PC-3 (cell line): ENCODE measurements at regions not wholly inside any gene's neighbourhood (a gene's known extent, or its start where the extent isn't known, plus 50 kb on each side); places are given as distances from the start of the nearest gene placed in this dataset.

Experiments used
- ATAC-seq: fragments of 200-7000 bp; cut with Tn5 transposase; 2 replicates; pipeline ENCODE4 v1.9.1; 2020; ENCODE audit warnings: mild to moderate bottlenecking, moderate library complexity
- BruUV-seq: library from RNA; stranded (reverse); fragments of 400-500 nt; replicated peaks from 2 replicates; lab custom pipeline; 2021; lab: Mats Ljungman, UMichigan
- CTCF ChIA-PET: fragments of 300-600 bp; sonication (Branson Sonifier 250); formaldehyde crosslinking; loops from one replicate; lab custom pipeline; 2022; ENCODE audit warnings: antibody characterized with exemption; lab: Charles Lee
- POLR2A ChIA-PET: fragments of 300-600 bp; sonication (Branson Sonifier 250); formaldehyde crosslinking; loops from one replicate; lab custom pipeline; 2022; ENCODE audit warnings: antibody characterized with exemption; ENCODE audit not compliant: unreplicated experiment; lab: Charles Lee
- DNase-seq: peaks from one replicate; pipeline ENCODE4 v3.0.0-alpha.2; 2015
- H2AFZ ChIP-seq: fragments of 300-600 bp; sonication (generic); 2 replicates; pipeline ENCODE4 v1.6.0; 2016; ENCODE audit warnings: antibody characterized with exemption, low read length
- H3F3A ChIP-seq: fragments of 300-600 bp; sonication (generic); one replicate; pipeline ENCODE4 v1.6.0; 2017; ENCODE audit warnings: antibody characterized with exemption, low read length, control low read depth, mild to moderate bottlenecking; ENCODE audit not compliant: unreplicated experiment
- H3K27ac ChIP-seq: fragments of 300-600 bp; sonication (generic); 2 replicates; pipeline ENCODE4 v1.5.1; 2016; ENCODE audit warnings: mild to moderate bottlenecking, low read length
- H3K27me3 ChIP-seq: fragments of 300-600 bp; sonication (generic); 2 replicates; pipeline ENCODE4 v1.6.1; 2016; ENCODE audit warnings: low read length, mixed read lengths
- H3K36me3 ChIP-seq: fragments of 300-600 bp; sonication (generic); 2 replicates; pipeline ENCODE4 v1.6.1; 2016; ENCODE audit warnings: low read depth, mixed run types, low read length, mixed read lengths
- H3K4me1 ChIP-seq: fragments of 300-600 bp; sonication (generic); 2 replicates; pipeline ENCODE4 v1.5.1; 2016; ENCODE audit warnings: low read length; ENCODE audit not compliant: insufficient read depth
- H3K4me2 ChIP-seq: fragments of 300-600 bp; sonication (generic); 2 replicates; pipeline ENCODE4 v1.6.0; 2016; ENCODE audit warnings: low read length
- H3K4me3 ChIP-seq: fragments of 300-600 bp; sonication (generic); 2 replicates; pipeline ENCODE4 v1.5.1; 2016; ENCODE audit warnings: mild to moderate bottlenecking, low read length, mixed read lengths
- H3K79me2 ChIP-seq: fragments of 300-600 bp; sonication (generic); 2 replicates; pipeline ENCODE4 v1.6.1; 2017; ENCODE audit warnings: low read length, mixed read lengths
- H3K9ac ChIP-seq: fragments of 300-600 bp; sonication (generic); 2 replicates; pipeline ENCODE4 v1.6.0; 2016; ENCODE audit warnings: mild to moderate bottlenecking, low read length
- H3K9me2 ChIP-seq: fragments of 300-600 bp; sonication (generic); replicated peaks from 2 replicates; pipeline ENCODE4 v1.6.1; 2016; ENCODE audit warnings: mixed run types, low read length, mixed read lengths
- H3K9me3 ChIP-seq: fragments of 300-600 bp; sonication (generic); 2 replicates; pipeline ENCODE4 v1.6.1; 2016; ENCODE audit warnings: low read length, mixed read lengths
- H4K20me1 ChIP-seq: fragments of 300-600 bp; sonication (generic); 2 replicates; pipeline ENCODE4 v1.6.1; 2016; ENCODE audit warnings: low read length, mixed read lengths
- CTCF ChIP-seq: fragments of 300-600 bp; sonication (generic); conservative IDR thresholded peaks from 2 replicates; pipeline ENCODE4 v1.5.1; 2017; ENCODE audit warnings: antibody characterized with exemption, low read depth, mild to moderate bottlenecking, low read length
- EZH2 ChIP-seq: fragments of 300-600 bp; sonication (generic); IDR thresholded peaks from one replicate; pipeline ENCODE4 v1.6.1; 2017; ENCODE audit warnings: antibody characterized with exemption, mild to moderate bottlenecking, low read length; ENCODE audit not compliant: unreplicated experiment
- EZH2phosphoT487 ChIP-seq: fragments of 300-600 bp; sonication (generic); IDR thresholded peaks from 2 replicates; pipeline ENCODE4 v1.6.1; 2018; ENCODE audit warnings: mild to moderate bottlenecking, antibody characterized with exemption, low read length, borderline replicate concordance
- intact Hi-C: fragments of 100-400 bp; cut with micrococcal nuclease; formaldehyde crosslinking; loops from 2 replicates; pipeline ENCODE4 v1.9.0; 2023

- H2AFZ ChIP-seq: no peak overlapping the region
- H3K9me2 ChIP-seq: no peaks in the 10 kb centered on the region
- H3K4me1 ChIP-seq: no peaks in the 10 kb centered on the region
- TF ChIP-seq EZH2 (no peak), EZH2phosphoT487 (no peak), CTCF (no peak)
- no peaks in the 10 kb centered on the region for H3K9me3 ChIP-seq
- no peaks in the 10 kb centered on the region for H4K20me1 ChIP-seq
- POLR2A ChIA-PET: no interaction called here
- H3K9ac ChIP-seq: no peak overlapping the region
- CTCF ChIA-PET: no interaction called here
- ATAC-seq (no peak), DNase-seq (no peak)
- H3F3A ChIP-seq: no peaks in the 10 kb centered on the region
- no peaks in the 10 kb centered on the region for H3K36me3 ChIP-seq
- H3K27ac ChIP-seq: no peak overlapping the region
- intact Hi-C loops: no loop called here
- H3K4me3 ChIP-seq: no peak overlapping the region
- no TSS peak for BruUV-seq
- H3K79me2 ChIP-seq: no peaks in the 10 kb centered on the region
- H3K27me3 ChIP-seq: peaks cover 93% of the 10 kb centered on the region
- H3K4me2 ChIP-seq: no peak overlapping the region
These were observed 165.7 kb downstream of the NSG2 start for GRCh38 chr5:174211277-174211626.

GRCh38 chr5:174217527-174217926 is 172.0 kb downstream of the NSG2 start:
- intact Hi-C loops: no loop called here
- CTCF ChIA-PET: no interaction called here
- no peak for ATAC-seq
- Histone ChIP-seq H3K9me3 (no peaks in the 10 kb centered on the region), H3K4me3 (no peak overlapping the region), H3K36me3 (no peaks in the 10 kb centered on the region), H4K20me1 (no peaks in the 10 kb centered on the region), H3K4me1 (no peaks in the 10 kb centered on the region), H3K79me2 (no peaks in the 10 kb centered on the region), H3K27ac (no peak overlapping the region), H3K9ac (no peak overlapping the region), H3K27me3 (peaks cover 92% of the 10 kb centered on the region), H3K4me2 (no peak overlapping the region), H3K9me2 (no peaks in the 10 kb centered on the region), H2AFZ (no peak overlapping the region), H3F3A (no peaks in the 10 kb centered on the region)
- TF ChIP-seq CTCF: no peak
- no peak for TF ChIP-seq EZH2
- TF ChIP-seq EZH2phosphoT487: no peak
- DNase-seq: no peak
- POLR2A ChIA-PET: no interaction called here
- BruUV-seq: no TSS peak

- ChIA-PET POLR2A (no interaction called here), CTCF (no interaction called here)
- Histone ChIP-seq H3F3A (no peaks in the 10 kb centered on the region), H3K9me3 (no peaks in the 10 kb centered on the region), H4K20me1 (no peaks in the 10 kb centered on the region), H3K4me3 (no peak overlapping the region), H3K27me3 (peaks cover 90% of the 10 kb centered on the region), H3K4me1 (no peaks in the 10 kb centered on the region), H3K4me2 (no peak overlapping the region), H3K79me2 (no peaks in the 10 kb centered on the region), H3K27ac (no peak overlapping the region), H3K9ac (no peak overlapping the region), H3K9me2 (no peaks in the 10 kb centered on the region), H3K36me3 (no peaks in the 10 kb centered on the region), H2AFZ (no peak overlapping the region)
- DNase-seq (no peak), ATAC-seq (no peak)
- TF ChIP-seq EZH2phosphoT487: no peak
- no peak for TF ChIP-seq EZH2
- TF ChIP-seq CTCF: no peak
- no TSS peak for BruUV-seq
- intact Hi-C loops: no loop called here
These were observed 172.7 kb downstream of the NSG2 start for GRCh38 chr5:174218162-174218561.
